SKM-1 treated with dmso at 0.1 percent for 144 hours (cell line): ENCODE measurements at regions not wholly inside any gene's neighbourhood (a gene's known extent, or its start where the extent isn't known, plus 50 kb on each side); places are given as distances from the start of the nearest gene placed in this dataset.

Source experiments
- DNase-seq: peaks from one replicate; lab custom pipeline; 2025; ENCODE audit not compliant: unreplicated experiment; lab: John Stamatoyannopoulos, UW

DNA sequence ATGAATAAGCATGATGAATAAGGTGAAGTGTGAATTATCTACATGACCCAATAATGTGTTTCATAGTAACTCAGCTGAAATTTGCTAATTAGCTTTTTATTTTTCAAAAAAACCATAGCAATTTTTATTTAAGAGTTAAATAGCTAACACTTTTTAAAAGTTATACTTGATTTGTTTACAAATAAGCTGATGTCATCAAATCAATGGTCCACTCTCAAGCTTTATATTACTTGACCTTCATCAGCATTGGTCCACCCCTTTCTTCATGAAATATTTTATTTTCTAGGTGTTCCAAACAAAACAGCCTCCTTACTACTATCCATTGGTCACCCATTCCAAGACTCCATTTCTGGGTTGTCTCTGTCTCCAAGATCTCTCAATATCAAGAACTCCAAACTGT, 649.0 kb upstream of the TENM3 start:
- DNase-seq, result no peak

DNA sequence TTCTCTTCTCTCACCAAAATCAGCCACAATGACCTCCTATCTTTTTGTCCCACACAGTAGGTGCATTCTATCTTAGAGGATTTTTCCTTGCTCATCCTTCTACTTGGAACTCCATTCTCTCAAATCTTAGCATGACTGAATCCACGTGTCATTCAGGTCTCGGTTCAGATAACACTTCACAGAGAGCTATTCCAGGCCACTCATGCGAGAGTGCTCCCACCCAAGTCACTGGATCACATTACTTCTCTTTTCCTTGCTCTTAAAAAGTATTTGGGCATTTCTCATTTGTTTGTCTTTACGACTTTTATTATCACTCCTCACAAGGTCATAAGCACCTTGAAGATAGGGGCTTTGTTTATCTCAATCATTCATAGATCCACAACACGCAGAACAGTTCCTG, 647.5 kb upstream of the TENM3 start:
- DNase-seq, result no peak

GRCh38 chr4:181597766-181598165, 645.4 kb upstream of the TENM3 start:
- no peak for DNase-seq

DNA sequence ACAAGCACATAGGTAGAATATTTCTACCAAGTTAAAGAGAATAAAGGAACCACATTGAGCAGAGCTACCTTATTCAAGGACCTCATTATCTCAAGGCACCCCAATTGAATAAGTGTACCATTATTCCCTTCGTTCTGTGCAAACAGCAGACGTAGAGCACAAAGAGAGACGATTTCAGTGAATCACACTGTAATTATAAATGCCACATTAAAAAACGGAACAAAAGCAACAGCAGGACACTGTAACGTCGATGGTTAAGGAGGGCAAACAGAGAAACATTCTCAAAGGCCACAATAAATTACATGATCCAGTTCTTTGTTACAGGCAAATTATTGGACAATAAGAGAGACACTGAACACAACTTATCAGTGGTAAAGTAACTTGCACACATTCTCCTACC, 644.1 kb upstream of the TENM3 start:
- no peak for DNase-seq

GRCh38 chr4:181601103-181601502, 642.1 kb upstream of the TENM3 start:
- no peak for DNase-seq

DNA sequence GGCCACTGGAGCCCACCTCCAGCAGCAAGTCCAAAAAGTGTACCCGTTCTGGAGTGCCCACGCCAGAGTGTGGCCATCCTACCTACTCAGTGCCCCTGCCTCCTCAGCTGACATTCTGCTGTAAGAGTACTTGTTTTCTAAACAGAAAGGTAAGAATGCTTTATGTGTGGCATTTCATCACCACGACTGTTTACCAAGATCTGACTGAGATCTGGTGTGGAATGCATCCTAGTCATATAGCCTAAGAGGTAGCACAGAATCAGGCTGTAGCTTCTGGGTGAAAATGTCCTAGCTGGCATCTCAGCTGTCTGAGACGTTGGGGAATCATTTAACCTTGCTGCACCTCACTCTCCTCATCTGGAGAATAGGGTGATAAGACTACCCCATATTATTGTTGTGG, 638.7 kb upstream of the TENM3 start:
- no peak for DNase-seq

DNA sequence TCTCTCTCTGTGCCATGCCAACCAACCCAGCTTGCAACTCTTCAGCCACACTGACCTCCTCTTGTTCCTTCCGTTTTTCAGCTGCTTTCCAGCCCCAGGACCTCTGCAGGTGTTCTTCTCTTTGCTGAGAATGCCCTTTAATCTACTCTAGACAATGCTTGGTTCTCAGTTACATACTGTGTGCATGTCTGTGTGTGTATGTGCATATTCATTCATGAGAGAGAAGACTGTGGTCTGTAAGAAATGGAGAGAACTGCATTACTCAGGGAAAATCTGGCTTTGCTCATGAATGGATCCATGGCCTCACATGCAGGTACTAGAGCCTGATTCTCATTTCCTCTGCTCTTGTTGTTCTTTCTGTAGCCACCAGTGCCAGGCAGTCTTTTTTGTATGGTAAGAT, 636.9 kb upstream of the TENM3 start:
- DNase-seq, result no peak

DNA sequence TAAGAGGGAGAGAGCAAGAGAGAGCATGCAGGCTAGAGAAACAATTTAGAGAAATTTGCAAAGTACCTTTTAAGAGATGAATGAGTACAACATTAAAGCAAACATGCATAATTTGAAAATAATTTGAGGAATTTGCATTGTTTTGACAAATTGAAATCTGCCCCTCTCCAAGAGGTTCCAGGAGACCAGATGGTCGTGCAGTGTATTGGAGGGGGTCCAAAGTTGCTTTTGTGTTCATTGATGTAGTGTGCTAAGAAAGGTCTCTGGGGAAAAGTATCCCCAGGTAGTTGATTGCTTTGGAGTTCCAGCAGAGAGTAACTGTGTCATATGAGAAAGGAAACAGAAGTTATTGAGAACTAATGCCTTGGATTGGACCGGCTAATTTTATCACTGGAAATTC, 635.0 kb upstream of the TENM3 start:
- no peak for DNase-seq

GRCh38 chr4:181611033-181611711, 632.0 kb upstream of the TENM3 start:
- DNase-seq, result no peak

- no peak for DNase-seq
These were observed 631.1 kb upstream of the TENM3 start for GRCh38 chr4:181611946-181612600.

- DNase-seq, result no peak
These were observed 630.0 kb upstream of the TENM3 start for GRCh38 chr4:181613200-181613599.

- no peak for DNase-seq
These were observed 625.1 kb upstream of the TENM3 start for GRCh38 chr4:181618038-181618618.

GRCh38 chr4:181618896-181619295, 624.3 kb upstream of the TENM3 start:
- DNase-seq, result no peak

DNA sequence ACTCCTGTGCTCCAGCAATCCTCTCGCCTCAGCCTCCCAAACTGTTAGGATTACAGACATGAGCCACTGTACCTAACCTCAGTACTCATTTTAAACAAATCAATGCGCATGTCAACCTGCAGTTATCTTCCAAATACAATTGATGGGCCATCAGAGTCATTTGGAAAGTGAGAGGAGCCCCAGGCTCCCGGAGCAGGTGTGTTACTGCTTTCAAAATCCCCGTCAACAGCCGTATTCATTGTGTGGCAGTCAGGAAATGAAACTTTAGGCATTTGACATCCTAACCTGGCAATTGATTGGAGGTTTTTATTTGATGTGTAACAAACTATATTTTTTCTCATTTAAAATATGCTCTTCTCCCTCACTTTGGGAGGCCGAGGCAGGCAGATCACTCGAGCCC, 623.6 kb upstream of the TENM3 start:
- no peak for DNase-seq

DNA sequence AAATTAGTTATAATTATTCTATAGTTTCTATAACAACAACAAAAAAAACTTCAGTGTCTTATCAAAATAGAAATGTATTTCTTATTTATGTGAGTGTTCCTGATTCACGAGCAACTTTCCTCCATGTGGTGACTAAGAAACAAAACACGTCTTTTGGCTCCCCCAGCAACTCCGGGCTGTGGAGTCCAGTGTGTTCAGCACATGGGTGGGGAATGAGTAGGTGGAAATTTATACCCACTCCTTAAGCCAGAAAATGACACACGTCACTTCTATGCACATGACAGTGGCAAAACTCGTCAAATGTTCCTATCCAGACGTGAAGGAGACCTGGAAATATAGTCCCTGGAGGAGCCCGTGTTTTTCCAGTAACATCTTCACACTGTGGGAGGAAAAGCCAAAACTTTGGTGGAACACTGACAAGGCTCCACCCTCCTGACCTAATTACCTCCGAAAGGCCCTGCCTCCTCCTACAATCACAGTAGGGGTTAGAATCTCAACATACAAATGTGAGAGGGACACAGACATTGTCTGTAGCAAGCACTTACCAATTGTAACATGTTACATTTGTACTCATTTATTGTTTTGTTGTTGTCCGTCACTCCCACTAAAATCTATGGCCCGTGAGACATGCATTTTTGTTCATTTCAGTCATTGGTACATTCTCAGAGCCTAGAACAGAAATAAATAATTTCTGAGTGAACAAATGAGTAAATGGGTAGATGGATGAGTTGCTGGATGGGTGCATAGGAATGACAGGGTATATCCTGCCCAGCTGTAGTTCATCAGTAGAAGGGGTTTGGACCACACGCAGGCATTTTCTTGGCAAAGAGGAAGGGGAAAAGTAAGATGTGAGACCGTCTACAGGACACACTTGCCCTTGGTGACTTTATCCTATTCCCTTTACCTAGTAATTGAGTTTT, 605.8 kb upstream of the TENM3 start:
- DNase-seq, result no peak

- DNase-seq, result no peak
These were observed 599.7 kb upstream of the TENM3 start for GRCh38 chr4:181643466-181643865.

- no peak for DNase-seq
These were observed 597.7 kb upstream of the TENM3 start for GRCh38 chr4:181645489-181645888.

DNA sequence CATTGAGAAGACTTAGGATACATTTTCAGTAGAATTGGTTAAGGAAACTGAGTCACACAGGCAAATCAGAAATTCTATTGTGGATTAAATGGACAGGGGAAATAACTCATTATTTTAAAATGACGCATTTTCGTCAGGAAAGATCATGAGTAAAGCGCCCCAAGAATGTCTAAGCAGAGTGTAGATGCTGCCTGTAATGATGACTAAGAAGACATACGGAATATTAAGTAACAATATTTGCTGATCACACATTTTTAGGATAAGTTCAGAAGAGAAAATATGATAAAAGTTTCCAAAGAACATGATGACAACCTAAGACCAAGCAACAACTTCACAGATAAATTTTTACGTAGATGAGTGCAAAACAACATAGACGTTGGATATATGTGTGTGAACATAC, 596.3 kb upstream of the TENM3 start:
- no peak for DNase-seq

DNA sequence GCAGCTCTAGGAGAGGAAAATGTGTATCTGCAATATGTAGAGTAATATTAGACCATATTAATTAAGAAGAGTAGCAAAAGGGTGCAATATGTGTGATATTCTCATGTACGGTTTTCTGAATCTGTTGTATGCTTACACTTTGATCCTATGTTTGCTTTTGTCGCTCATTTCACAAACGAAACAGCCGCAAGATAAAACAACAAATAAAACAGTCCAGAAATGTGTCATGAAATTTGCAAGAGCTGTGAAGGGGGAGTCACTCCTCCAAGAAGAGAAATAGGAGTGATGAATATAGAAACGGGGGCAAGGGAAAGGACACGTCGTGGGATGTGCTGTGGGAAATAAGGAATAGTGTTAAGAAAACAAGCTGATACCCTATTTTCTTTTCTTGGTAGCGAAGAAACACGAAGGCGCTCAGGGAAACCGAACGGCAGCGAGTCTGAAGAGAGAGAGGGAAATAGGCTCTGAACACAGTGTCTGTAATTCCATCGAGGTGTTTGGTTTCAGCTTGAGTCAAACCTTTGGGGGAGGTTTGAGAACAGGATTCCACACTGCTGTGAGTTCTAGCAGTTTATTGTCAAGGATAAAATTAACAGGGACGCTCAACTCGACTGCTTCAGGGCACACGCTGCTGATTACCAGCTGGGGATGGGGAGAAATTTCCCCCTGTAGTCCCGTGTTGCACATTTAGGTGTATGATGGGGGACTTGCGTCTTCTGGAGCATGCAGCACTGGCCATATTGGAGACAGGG, 595.6 kb upstream of the TENM3 start:
- no peak for DNase-seq

GRCh38 chr4:181650033-181650825, 593.0 kb upstream of the TENM3 start:
- DNase-seq, result no peak
